NB4 (cell line): ENCODE measurements at regions not wholly inside any gene's neighbourhood (a gene's known extent, or its start where the extent isn't known, plus 50 kb on each side); places are given as distances from the start of the nearest gene placed in this dataset.

Experiments used
- DNase-seq: peaks from one replicate; pipeline ENCODE4 v3.0.0; 2010; ENCODE audit warnings: low read depth
- H3K4me3 ChIP-seq: one replicate; pipeline ENCODE4 v1.5.1; 2011; ENCODE audit warnings: mild to moderate bottlenecking, low read depth, low read length, moderate library complexity
- MYC ChIP-seq: IDR thresholded peaks from 2 replicates; pipeline ENCODE4 v1.6.1; 2011; ENCODE audit warnings: low read depth, low read length
- POLR2A ChIP-seq: IDR thresholded peaks from 2 replicates; pipeline ENCODE4 v1.6.1; 2011; ENCODE audit warnings: mild to moderate bottlenecking; ENCODE audit not compliant: insufficient read length; ENCODE audit errors: extremely low read depth
- TF ChIP-seq, protein P1 (sequence below): IDR thresholded peaks from 2 replicates; pipeline ENCODE4 v1.6.1; 2011; ENCODE audit warnings: low read depth, low read length
- TF ChIP-seq, protein P2 (sequence below): IDR thresholded peaks from one replicate; pipeline ENCODE4 v1.5.1; 2012; ENCODE audit warnings: low read depth, low read length

DNA sequence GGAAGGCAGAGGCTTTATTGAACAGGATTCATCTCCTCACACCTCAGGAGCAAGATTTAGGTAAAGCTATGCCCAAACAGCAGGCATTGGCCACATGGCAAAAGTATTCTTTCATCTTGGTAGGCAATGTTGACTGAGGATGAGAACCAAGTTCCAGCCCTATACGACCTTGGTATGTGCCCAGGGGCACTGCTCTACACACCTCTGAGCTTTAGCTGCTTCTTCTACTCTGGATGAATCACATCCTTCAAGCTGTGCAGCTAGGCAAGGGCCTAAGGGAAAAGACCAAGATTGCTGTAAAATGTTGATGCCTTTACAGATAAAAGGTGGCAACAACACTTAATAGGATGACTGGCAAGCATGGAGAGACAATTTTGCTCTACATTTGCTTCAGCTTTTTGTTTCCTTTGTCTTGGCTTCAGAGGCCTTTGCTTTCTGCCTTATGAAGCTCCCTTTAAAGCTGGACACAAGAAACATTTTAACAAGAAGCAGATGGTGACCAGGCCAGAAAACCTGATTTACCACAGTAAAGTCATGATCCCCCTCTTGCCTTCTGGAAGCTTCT, 183.3 kb upstream of the KITLG start:
- H3K4me3 ChIP-seq: no peak overlapping the region
- TF ChIP-seq, protein P1, sequence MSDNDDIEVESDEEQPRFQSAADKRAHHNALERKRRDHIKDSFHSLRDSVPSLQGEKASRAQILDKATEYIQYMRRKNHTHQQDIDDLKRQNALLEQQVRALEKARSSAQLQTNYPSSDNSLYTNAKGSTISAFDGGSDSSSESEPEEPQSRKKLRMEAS: no peak
- TF ChIP-seq MYC (no peak), POLR2A (no peak)
- TF ChIP-seq, protein P2, sequence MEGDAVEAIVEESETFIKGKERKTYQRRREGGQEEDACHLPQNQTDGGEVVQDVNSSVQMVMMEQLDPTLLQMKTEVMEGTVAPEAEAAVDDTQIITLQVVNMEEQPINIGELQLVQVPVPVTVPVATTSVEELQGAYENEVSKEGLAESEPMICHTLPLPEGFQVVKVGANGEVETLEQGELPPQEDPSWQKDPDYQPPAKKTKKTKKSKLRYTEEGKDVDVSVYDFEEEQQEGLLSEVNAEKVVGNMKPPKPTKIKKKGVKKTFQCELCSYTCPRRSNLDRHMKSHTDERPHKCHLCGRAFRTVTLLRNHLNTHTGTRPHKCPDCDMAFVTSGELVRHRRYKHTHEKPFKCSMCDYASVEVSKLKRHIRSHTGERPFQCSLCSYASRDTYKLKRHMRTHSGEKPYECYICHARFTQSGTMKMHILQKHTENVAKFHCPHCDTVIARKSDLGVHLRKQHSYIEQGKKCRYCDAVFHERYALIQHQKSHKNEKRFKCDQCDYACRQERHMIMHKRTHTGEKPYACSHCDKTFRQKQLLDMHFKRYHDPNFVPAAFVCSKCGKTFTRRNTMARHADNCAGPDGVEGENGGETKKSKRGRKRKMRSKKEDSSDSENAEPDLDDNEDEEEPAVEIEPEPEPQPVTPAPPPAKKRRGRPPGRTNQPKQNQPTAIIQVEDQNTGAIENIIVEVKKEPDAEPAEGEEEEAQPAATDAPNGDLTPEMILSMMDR: no peak
- no peak for DNase-seq

DNA sequence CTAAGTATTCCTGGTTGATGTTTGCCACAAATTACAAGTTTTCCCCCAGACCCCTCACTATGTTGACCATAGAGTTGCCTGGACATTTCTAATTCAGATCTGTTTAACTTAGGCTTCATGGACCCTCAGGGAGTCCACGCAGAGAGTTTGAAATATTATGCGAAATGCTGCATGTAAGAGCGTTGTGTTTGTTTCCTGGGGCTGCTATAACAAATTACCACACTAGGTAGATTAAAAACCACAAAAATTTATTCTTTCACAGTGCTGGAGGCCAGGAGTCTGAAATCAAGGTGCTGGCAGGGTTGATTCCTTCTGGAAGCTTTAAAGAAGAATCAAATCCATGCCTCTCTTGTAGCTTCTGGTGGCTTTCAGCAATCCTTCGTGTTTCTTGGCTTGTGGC, 177.9 kb upstream of the KITLG start:
- no peak overlapping the region for H3K4me3 ChIP-seq
- DNase-seq: no peak
- TF ChIP-seq POLR2A (no peak), MYC (no peak)
- TF ChIP-seq, protein P2: no peak
- TF ChIP-seq, protein P1: no peak

DNA sequence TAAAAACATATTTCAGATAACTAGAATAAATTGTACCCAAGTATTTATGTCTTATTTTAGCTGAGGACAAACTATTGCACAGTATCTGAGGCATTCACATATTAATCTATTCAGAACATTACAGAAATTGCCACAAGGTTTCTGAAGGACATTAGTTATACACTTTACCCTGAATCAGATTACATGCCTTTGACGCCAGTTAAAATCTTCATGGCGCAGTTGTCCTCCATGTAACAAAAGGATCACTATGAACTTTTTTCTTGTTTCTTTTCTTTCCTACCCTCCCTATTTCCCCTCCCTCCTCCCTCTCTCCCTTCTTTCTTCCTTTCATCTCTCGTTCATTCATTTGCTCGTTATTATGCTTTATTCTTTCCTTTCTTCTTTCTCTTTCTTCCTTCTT, 176.6 kb upstream of the KITLG start:
- no peak for DNase-seq
- TF ChIP-seq, protein P2: no peak
- TF ChIP-seq POLR2A (no peak), MYC (no peak)
- TF ChIP-seq, protein P1: no peak
- H3K4me3 ChIP-seq: no peak overlapping the region

DNA sequence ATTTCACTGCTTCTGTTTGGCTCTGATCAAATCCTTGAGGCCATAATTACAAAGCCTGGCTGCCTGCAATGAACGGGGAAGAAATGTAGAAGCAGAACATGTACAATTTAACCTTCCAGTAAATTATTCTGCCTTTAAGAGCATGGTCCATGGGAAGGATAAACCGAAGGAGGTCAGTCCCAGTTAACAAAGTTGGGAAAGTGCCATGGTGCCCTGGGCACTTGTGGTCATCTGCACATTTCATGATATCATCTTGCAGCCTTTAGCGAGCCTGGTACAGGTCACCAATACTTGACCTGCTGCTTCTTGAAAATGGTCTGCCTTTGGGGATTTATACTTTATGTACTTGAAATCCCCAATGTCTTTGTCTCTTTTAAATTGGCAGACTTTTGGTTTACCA, 175.9 kb upstream of the KITLG start:
- TF ChIP-seq, protein P1: no peak
- TF ChIP-seq MYC (no peak), POLR2A (no peak)
- TF ChIP-seq, protein P2: no peak
- H3K4me3 ChIP-seq: no peak overlapping the region
- no peak for DNase-seq

DNA sequence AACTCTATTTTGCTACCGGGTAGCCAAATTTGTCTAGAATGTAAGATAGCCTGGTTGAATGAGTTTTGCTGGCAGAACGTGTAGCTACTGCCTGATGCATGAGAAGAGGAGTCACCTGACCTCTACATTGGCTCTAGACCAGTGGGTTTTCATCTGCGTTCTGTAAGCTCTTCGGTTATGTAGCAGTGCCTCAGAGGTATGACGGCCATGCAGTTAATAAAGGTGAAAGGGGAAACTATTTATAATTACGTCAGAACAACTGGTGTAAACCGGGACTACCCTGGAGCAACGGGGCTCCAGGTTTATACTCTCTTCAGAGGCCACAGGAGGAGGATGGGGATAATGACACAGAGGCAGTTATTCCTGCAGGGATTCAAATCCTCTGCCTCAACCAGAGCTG, 173.4 kb upstream of the KITLG start:
- TF ChIP-seq, protein P1: no peak
- TF ChIP-seq POLR2A (no peak), MYC (no peak)
- TF ChIP-seq, protein P2: no peak
- no peak for DNase-seq
- H3K4me3 ChIP-seq: no peak overlapping the region

DNA sequence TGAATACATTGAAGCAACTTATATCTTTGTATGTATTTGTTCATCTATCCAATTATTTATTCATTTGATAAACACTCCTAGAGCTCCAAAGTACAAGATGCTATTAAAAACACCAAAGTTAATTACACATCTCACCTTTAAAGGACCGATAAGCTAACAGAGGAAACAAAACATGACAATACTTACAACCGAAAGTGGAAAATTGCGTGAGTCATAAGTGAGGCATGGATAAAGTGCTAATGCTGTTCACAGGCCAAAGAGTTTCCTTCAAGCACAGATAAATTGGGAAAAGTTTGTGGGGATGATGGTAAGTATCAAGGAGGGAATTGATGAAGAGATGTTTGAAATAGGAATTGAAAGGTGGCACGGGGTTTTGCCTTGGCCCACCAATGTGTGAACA, 172.8 kb upstream of the KITLG start:
- DNase-seq: no peak
- no peak overlapping the region for H3K4me3 ChIP-seq
- TF ChIP-seq, protein P2: no peak
- TF ChIP-seq MYC (no peak), POLR2A (no peak)
- TF ChIP-seq, protein P1: no peak
